Astrocyte of the spinal cord (primary cell): ENCODE measurements at regions not wholly inside any gene's neighbourhood (a gene's known extent, or its start where the extent isn't known, plus 50 kb on each side); places are given as distances from the start of the nearest gene placed in this dataset.

Experiments
- DNase-seq: peaks from one replicate; pipeline ENCODE4 v3.0.0; 2011; ENCODE audit warnings: low read depth, low spot score
- H3K4me3 ChIP-seq: 2 replicates; pipeline ENCODE4 v1.5.1; 2011; ENCODE audit warnings: low read depth, mild to moderate bottlenecking, low read length, moderate library complexity
- in situ Hi-C: cut with HindIII; loops from 2 replicates; pipeline ENCODE4 v1.10.0; 2017; ENCODE audit warnings: low sequenced_read_pairs
- TF ChIP-seq, protein P1 (sequence below): IDR thresholded peaks from 2 replicates; pipeline ENCODE4 v1.5.1; 2012; ENCODE audit warnings: low read depth, mild to moderate bottlenecking, low read length, inconsistent platforms

DNA sequence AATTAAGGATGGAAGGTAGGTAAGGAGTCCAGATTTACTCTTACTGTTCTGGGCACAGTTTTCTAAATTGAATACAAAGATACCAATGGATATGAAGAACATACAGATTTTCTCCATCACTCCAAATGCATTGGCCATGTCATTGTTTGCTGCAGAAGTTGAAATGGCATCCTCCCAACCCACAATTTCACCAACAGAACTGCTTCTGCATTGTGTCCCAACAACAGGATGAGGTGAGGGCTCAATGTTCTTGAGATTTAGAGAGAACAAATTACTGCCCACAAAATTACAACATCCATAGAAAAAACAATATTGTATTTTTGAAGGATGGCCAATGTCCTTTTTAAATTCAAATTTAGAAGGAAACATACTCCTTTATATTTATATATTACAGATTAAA is 88.9 kb downstream of the NUDT12 start:
- TF ChIP-seq, protein P1, sequence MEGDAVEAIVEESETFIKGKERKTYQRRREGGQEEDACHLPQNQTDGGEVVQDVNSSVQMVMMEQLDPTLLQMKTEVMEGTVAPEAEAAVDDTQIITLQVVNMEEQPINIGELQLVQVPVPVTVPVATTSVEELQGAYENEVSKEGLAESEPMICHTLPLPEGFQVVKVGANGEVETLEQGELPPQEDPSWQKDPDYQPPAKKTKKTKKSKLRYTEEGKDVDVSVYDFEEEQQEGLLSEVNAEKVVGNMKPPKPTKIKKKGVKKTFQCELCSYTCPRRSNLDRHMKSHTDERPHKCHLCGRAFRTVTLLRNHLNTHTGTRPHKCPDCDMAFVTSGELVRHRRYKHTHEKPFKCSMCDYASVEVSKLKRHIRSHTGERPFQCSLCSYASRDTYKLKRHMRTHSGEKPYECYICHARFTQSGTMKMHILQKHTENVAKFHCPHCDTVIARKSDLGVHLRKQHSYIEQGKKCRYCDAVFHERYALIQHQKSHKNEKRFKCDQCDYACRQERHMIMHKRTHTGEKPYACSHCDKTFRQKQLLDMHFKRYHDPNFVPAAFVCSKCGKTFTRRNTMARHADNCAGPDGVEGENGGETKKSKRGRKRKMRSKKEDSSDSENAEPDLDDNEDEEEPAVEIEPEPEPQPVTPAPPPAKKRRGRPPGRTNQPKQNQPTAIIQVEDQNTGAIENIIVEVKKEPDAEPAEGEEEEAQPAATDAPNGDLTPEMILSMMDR, result no peak
- in situ Hi-C loops, result no loop called here
- H3K4me3 ChIP-seq, result no peak overlapping the region
- no peak for DNase-seq

DNA sequence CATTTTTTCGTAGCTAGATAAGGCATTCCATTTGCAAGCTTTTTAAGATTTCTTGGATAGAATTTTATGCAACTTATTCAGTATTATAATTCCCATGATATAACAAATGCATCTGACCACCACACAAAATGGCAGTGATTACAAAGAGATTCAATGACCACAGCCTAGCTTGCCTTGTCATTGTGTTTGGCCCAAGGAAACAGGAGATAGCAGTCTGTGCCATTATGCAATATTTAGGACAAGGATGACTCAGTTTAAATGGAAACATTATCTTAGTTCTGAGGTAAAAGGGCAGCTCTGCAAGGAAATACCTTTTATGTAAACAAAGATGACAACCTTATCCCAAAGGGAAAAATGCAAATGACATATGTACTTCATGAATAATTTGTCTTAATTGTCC is 89.8 kb downstream of the NUDT12 start:
- H3K4me3 ChIP-seq, result no peak overlapping the region
- DNase-seq, result peak; percentile 42
- in situ Hi-C loops, result no loop called here
- TF ChIP-seq, protein P1, result no peak

DNA sequence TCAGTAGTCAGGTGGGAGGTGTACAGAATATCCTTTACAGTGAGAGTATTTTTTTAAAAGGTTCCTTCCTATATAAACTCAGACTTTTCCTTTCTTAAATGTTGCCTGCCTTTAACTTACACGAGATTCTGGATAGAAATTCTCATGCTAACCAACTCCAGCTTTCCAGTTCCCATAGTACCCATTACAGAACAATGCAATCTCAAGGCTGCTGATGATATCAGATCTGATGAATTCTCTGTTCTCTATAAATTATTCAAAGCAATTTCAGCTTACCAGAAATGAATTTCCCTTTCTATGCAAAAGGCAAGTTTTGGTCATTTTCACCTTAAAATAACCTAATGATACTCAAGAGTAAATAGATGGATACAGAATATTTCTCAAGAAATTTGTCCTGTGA is 90.3 kb downstream of the NUDT12 start:
- no peak for DNase-seq
- TF ChIP-seq, protein P1, result no peak
- in situ Hi-C loops, result no loop called here
- no peak overlapping the region for H3K4me3 ChIP-seq

DNA sequence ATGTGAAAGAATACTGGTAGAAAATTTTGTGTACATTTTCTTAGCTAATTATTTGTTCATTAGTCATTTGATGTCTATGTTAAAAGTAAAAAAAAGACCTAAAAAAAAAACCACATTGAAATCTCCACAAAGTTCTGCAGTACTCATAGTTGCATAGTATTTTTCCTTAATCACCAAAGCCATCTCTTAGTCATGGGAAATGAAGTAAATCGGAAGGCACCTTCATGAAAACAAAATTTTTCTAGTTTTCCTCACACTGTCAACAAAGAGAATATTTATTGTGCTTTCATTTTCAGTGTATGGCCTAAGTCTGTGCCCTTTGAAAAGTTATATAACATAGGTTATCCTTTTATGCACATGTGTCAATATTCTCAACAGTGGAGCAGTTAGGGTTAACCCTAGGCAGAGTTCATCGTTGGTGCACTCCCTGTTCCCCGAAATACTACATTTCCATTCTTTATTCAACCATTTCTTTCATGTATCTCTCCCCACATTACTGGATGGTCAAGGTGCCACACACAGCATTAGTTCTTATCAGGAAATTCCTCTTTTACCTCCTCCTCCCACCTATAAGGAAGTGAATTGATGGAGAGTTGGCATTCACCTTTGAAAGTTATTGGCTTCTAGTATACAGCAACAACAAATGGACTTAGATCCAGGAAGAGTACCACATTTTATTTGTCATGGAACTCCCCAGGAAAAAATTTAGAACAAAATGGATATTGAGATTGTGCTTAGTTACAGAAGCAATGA is 93.1 kb downstream of the NUDT12 start:
- in situ Hi-C loops, result no loop called here
- no peak for DNase-seq

DNA sequence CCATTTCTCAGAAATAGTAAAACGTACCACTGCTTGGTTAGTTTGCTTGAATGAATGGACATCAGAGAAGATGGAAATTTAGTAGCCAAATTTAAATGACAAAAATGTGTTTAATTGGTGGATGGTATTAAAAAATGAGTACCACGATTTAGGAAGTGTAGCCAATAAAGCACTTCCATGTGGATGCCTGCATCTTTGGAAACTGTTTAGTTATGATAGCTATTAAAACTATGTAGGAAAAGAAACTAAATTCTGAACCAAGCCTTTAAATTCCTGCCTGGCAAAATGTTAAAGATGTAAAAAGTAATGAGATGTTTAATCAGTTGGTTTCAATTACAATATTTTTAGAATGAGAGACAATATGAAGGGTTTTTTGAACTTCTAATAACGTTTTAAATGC is 94.8 kb downstream of the NUDT12 start:
- H3K4me3 ChIP-seq, result no peak overlapping the region
- TF ChIP-seq, protein P1, result no peak
- in situ Hi-C loops, result no loop called here
- DNase-seq, result no peak

More for the DNA sequence above, 93.1 kb downstream of the NUDT12 start:
- TF ChIP-seq, protein P1, result no peak
- no peak overlapping the region for H3K4me3 ChIP-seq

DNA sequence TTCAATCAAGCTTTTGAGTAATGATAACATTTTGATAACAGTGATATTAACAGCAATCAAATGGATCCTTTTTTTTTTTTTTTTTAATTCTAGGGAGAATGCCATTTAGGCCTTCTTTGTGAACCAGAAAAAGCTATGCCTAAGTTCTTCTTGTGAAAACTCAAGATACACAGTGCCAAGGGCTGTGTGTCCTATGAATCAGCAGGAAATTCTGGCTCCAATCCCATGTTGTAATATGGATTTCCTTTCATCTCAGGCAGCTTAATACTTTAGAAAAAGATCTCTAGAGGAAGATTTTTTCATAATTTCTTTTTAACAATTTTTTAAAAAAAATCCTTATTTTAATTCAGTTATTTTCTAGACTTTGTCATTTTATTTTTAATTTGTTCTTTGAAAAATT is 96.1 kb downstream of the NUDT12 start:
- in situ Hi-C loops, result no loop called here
- TF ChIP-seq, protein P1, result no peak
- no peak overlapping the region for H3K4me3 ChIP-seq
- peak; percentile 63 for DNase-seq
